GM18870 (cell line): ENCODE measurements at regions not wholly inside any gene's neighbourhood (a gene's known extent, or its start where the extent isn't known, plus 50 kb on each side); places are given as distances from the start of the nearest gene placed in this dataset.

Experiments
- ATAC-seq: cut with Tn5 transposase; IDR thresholded peaks from one replicate; pipeline ENCODE4 v1.9.1; 2021; ENCODE audit warnings: moderate library complexity; ENCODE audit not compliant: unreplicated experiment

DNA sequence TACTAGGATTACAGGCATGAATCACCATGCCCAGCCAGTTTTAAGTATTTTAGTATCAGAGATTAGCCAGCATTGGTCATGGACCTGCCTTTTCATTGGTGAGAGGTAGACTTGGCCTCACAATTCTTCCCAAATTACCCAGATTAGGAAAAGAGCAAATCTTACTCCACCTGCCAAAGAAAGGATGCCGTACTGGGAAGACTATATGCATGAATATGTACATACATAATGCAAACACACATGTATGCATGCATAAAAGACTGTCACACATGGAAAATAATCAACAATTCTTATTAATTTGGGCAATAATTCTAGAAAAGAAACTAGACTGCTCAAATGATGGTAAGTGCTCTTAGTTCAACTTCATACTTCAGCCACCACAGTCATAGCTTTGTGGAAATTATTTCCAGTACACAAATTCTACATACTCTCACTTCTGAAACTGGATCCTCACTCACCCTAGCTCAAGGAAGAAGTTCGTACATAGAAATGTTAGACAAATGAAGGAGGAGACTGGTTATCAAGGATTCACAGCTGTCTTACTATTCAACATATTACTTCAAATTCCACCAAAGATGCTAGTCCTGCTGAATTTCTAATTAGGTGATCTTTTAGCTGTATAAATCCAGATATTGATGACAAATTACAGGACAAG lies 73.7 kb downstream of the MINAR2 start:
- no peak for ATAC-seq

DNA sequence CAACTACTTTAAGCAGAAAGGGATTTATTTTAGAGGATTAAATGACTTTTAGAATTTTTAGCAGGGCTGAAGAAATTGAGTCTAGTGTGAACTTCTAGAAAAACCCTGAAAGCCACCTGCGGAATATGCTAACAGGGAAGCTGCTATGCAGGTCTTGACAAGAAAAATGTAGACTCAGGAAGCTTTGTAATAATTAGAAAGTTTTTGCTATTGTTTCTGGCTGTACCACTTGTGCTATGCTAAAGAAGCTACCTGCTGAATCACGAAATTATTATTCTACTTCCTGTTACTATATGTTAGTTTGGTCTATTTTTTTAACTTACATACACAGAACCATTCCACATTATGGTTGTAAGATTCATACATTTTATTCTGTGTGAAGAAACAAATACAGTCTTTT lies 74.0 kb upstream of the CHSY3 start:
- ATAC-seq = no peak

DNA sequence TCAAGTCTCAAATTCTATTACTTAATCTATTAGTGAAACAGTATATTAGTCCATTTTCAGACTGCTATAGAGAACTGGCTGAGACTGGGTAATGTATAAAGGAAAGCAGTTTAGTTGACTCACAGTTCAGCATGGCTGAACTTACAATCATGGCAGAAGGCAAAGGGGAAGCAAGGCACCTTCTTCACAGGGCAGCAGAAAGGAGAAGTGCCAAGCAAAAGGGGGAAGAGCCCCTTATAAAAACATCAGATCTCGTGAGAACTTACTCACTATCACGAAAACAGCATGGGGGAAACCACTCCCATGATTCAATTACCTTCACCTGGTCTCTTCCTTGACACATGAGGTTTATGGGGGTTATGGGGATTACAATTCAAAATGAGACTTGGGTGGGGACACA lies 67.9 kb upstream of the CHSY3 start:
- no peak for ATAC-seq

DNA sequence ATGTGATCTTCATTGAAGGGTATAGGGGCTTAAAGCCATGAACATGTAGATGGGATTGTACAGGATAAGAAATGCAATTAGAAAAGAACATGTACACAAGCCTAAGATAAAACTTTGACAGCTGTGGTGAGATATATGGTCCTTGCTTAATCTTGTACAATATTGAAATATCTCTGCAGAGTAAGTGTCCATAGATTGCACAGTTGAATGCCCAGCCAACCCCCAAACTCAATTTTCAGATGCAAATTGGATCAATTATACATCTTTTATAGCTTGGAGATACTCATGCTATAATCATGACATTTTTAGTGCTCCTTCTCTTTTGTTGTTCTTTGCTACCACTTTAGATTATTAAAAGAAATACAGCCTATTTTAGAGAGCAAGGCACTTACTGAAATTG lies 59.5 kb upstream of the CHSY3 start:
- no peak for ATAC-seq

DNA sequence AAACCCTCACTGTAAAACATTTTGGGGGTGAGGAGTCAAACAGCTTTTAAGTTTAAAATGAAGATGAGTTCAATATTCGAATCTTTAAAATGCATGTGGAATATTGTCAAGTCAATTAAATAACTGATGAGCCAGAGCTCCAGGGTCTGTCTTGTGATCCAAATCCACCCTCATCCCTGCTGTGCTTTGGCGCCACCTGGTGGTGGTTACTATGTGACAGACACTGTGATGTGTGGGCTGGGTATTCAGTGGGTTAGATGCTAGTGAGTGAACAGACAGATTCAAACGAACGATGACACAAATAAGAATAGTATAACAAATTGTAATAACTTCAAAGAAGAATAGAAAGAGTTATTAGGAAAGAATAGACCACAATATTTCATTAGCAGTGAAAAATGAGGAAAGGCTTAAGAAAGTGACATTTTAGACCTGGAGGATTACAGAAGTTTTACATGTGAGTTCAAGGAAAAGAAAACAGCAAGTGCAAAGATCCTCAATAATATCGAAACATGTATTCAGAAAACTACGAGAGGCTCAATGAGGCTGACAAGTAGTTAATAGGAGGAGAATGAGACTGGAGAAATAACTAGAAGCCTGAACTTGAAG lies 51.4 kb upstream of the CHSY3 start:
- peak; percentile 97 for ATAC-seq

DNA sequence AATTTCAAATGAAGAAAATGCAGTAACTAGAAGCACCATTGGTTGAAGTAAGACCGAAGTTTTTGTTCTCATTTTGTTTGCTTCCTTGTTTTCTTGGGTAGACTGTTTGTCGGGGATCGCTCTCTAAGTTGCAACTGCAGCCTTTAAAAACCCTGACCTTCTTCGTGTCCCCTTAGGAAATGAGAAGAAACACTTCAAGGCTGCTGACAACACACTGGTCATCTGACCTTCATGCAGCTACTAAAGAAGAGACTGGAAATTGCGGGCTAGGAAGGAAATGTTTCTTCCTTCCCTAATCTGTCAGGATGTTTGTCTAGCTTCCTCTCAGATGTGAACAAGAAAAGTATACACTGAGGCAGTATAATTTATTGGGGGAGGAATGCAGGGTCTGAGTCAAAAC lies 50.7 kb upstream of the CHSY3 start:
- no peak for ATAC-seq
